ENCODE measurements at regions not wholly inside any gene's neighbourhood (a gene's known extent, or its start where the extent isn't known, plus 50 kb on each side); places are given as distances from the start of the nearest gene placed in this dataset.

- TF ChIP-seq CTCF (IDR thresholded peaks at IDR 0.05; ENCODE audit: control insufficient read depth, insufficient read depth, low read depth, low read length, missing control alignments): no peak
- H3K4me3 ChIP-seq (ENCODE audit: control insufficient read depth, low read depth, low read length): no peak overlapping the region
- no peak for DNase-seq (ENCODE audit: low read depth)
These were observed 439.3 kb downstream of the CBLN2 start for GRCh38 chr18:72104851-72105250.

- no peak overlapping the region for H3K4me3 ChIP-seq (ENCODE audit: control insufficient read depth, low read depth, low read length)
- no peak for TF ChIP-seq CTCF (IDR thresholded peaks at IDR 0.05; ENCODE audit: control insufficient read depth, insufficient read depth, low read depth, low read length, missing control alignments)
- DNase-seq (ENCODE audit: low read depth): no peak
These were observed 441.7 kb downstream of the CBLN2 start for GRCh38 chr18:72102412-72102811.

GRCh38 chr18:72100465-72101004 is 443.6 kb downstream of the CBLN2 start:
- DNase-seq (ENCODE audit: low read depth): no peak
- H3K4me3 ChIP-seq (ENCODE audit: control insufficient read depth, low read depth, low read length): no peak overlapping the region
- no peak for TF ChIP-seq CTCF (IDR thresholded peaks at IDR 0.05; ENCODE audit: control insufficient read depth, insufficient read depth, low read depth, low read length, missing control alignments)

GRCh38 chr18:72091369-72091768 is 452.8 kb downstream of the CBLN2 start:
- TF ChIP-seq CTCF (IDR thresholded peaks at IDR 0.05; ENCODE audit: control insufficient read depth, insufficient read depth, low read depth, low read length, missing control alignments): no peak
- H3K4me3 ChIP-seq (ENCODE audit: control insufficient read depth, low read depth, low read length): no peak overlapping the region
- DNase-seq (ENCODE audit: low read depth): no peak

- DNase-seq (ENCODE audit: low read depth): no peak
- no peak overlapping the region for H3K4me3 ChIP-seq (ENCODE audit: control insufficient read depth, low read depth, low read length)
- TF ChIP-seq CTCF (IDR thresholded peaks at IDR 0.05; ENCODE audit: control insufficient read depth, insufficient read depth, low read depth, low read length, missing control alignments): no peak
These were observed 454.7 kb downstream of the CBLN2 start for GRCh38 chr18:72089432-72089831.

- TF ChIP-seq CTCF (IDR thresholded peaks at IDR 0.05; ENCODE audit: control insufficient read depth, insufficient read depth, low read depth, low read length, missing control alignments): peak; percentile 36
- DNase-seq (ENCODE audit: low read depth): no peak
- no peak overlapping the region for H3K4me3 ChIP-seq (ENCODE audit: control insufficient read depth, low read depth, low read length)
These were observed 457.7 kb downstream of the CBLN2 start for GRCh38 chr18:72086421-72086820.

GRCh38 chr18:72075040-72075439 is 469.1 kb downstream of the CBLN2 start:
- H3K4me3 ChIP-seq (ENCODE audit: control insufficient read depth, low read depth, low read length): no peak overlapping the region
- no peak for DNase-seq (ENCODE audit: low read depth)
- no peak for TF ChIP-seq CTCF (IDR thresholded peaks at IDR 0.05; ENCODE audit: control insufficient read depth, insufficient read depth, low read depth, low read length, missing control alignments)
